HG03135 (cell line): ENCODE measurements at regions not wholly inside any gene's neighbourhood (a gene's known extent, or its start where the extent isn't known, plus 50 kb on each side); places are given as distances from the start of the nearest gene placed in this dataset.

Experiments used
- ATAC-seq: cut with Tn5 transposase; IDR thresholded peaks from one replicate; pipeline ENCODE4 v1.9.1; 2021; ENCODE audit warnings: mild to moderate bottlenecking, moderate library complexity; ENCODE audit not compliant: unreplicated experiment

DNA sequence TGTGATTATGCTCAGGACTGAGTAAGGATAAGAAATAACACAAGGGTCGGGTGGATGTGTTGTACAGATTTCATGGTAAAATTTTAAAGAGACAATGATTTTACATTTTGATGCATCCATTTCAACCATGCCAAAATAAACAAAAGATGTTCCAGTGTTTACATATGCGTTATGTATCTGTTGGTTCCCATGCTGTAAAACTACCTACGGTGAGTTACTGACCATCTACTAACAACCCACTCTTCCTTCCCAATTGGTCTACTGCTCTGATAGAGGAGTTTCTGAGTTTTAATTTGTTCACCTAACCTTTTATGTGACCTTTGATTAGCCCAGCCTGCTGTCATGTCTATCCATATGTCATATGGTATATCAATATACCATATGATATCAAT, 1697.1 kb downstream of the MAT2B start:
- ATAC-seq: no peak

DNA sequence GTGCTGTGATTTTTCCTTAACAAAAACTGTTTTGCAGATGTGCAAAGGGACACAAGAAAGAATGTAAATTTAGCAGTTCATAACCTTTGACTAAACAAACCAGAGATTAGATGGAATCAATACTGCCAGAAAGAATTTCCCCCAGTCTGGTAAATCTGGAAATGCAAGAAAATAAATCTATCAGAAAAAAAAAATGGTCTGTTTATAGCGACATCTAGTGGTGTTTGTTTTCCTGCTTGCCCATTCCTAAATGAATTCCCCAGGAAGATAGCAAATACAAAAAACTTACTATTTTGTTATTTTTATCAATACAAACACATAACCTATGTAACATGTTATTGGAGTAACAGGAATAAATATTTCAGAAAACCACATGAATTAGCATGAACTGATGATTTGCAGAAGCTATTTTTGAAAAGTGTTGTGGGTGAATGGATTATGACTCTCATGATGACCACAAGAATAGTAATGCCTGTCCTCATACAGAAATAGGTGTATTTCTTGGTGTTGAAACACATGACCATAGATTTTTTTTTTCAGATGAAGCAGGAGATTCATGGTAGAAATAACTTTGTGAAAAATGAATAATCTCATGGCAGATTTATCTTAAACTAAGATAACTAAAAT, 1703.8 kb downstream of the MAT2B start:
- no peak for ATAC-seq

DNA sequence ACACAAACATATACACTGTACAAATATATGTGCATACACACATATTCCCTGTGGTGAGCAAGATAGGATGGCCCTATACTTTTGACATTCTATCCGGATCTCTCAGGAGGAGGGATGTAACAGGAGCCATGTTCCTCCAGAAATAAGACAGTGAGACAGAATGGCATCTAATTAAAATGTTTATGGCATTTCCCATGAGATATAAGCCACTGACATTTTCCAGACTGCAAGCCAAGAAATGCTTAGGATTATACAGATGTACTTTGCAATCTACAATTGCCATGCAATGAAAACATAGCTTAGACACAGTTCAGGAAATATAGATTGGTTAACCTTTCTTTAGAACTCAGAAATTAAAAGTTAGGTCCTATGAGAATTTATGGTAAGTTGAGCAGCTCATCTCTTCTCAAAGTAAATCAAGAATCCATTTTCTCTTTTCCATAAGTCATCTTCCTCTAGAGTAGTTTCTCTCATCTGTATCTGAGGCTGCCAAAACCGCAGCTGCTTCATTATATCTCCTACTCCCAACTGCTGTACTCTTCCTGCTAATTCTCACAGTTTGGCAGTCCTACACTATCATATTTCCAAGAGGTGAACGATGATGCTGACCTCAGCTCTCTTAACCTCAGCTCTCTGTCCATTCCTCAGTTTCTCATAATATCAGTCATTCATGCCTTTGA, 1719.1 kb downstream of the MAT2B start:
- ATAC-seq: no peak

DNA sequence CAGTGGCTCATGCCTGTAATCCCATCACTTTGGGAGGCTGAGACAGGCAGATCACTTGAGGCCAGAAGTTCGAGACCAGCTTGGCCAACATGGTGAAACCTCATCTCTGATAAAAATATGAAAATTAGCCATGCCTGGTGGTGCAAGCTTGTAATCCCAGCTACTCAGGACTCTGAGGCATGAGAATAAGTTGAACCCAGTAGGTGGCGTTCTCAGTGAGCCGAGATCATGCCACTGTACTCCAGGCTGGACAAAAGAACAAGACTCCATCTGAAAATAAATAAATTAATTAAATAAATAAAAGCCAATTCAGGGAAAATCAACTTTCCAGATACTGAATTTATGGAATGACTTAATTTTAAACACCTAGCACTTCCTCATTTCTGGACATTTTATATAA, 1722.1 kb downstream of the MAT2B start:
- ATAC-seq: no peak

DNA sequence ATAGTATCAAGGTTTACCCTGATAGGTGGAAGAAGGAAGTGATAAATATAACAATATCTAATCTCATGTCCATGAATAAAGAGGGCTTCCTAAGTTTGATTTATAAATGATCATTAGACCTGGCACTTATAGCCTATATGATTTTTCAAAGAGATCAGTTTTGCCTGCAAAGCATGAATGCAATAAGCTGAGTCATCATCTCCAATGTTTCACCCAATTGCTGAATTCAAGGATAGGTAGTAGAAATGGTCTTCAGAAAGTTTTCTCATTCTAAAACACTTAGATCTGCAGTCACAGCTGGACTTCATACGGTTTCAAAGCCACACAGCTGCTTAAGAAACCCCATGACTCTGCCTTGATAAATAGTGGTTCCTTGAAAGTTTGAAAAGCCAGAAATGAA, 1722.8 kb downstream of the MAT2B start:
- ATAC-seq: no peak

DNA sequence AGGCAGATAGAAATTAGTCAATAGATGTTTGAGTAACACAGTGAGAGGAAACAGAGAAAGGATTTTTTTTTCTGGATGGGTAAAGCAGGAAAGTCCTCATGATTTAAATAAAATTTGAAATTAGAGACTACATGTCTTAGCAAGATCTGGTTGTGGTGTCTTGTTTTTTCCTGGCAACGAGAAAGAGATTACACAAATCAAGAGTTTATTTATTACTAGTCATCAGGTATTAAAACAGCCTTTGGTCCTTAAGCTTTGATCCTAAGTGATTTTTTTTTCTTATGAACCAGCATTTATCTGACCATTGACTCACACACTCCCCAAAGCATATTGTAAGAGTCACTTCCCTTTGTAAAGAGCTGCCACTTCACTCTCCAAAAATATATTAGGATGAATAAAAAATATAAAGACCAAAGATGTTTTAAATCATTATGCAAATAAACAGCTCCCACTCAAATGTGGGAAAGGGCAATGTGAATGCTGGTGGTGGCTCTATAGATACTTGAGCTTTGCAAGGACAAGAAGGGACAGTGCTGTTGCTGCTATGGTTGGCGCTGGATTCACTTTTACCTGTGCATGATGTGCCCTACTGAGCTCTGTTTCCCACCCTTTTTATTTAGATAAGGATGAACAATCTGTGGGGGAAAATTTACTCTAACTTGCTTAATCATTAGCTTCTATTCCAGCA, 1726.5 kb downstream of the MAT2B start:
- no peak for ATAC-seq

DNA sequence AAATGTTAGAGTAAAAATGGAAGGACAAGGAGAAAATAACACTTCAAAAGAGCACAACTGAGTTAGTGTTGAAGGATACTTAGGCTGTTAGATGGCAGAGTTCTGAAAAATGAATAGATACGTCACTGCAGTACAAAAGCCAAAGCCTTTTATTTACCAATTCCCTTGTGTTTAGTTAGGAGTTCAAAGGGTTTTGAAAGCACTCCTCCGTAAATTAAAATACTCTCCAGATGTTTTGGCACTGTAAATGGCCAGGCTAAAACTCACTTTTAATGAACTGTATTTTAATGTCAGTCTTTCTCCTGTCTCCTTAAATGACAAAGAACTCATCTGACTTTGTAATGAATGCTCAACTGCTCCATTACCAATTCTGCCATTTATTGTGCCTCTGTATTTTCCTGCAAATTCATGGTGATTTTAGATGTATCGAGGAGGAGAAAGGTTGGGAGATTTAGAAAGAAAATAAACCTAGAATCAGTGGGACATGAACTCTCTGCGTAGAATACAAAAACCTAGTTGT, 1727.2 kb downstream of the MAT2B start:
- ATAC-seq: no peak

DNA sequence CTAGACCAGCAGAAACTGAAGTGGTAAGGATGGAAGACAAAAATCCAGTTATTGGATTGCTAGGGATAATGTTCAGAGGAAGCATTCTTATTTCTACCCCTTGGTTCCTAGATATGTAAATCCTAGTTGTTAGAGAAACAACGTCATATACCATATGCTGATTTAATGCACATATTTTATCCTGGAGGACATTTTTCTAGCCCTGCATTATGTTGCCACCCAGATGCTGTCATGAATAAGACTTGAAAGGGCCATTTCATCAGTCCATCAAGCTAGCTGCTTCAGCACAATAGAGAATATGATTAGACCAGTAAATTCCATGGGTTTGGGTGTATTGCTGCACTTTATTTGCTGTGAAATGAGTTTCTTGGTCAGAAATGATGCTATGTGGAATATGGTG, 1736.4 kb downstream of the MAT2B start:
- no peak for ATAC-seq

DNA sequence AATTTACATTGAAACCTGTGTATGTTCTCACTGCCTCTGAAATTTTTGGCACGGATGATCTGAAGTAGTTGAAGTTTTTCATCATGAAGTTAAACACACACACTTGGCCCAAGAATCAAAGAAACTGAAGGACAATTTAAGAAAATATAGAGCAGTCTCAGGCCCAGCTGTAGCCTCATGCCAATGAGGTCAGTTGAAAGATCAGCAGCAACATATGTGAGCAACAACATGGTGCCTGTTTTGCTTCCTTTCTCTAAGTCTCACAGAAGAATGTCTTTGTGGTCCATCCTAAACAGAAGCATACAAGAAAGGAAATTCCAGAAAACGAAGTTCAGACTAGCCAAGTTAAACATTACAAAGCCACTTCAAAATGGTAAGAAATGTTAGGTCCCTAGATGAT, 1737.2 kb downstream of the MAT2B start:
- ATAC-seq: no peak

DNA sequence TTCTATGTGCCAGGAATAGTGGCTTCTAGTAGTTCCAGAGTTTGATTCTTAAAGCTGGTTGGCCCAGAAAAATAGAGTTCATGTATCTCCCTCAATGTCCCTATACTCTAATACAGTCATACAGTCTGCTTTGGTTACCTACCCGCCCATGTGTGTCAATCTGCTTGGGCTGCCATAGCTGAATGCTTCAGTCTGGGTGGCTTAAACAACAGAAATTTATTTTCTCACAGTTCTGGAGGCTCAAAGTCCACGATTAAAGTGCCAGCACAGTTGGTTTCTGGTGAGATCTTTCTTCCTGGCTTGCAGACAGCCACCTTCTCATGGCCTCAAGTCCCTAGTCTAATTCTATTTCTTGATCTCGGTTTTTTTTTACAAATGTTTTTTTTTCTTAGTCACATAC, 1739.0 kb downstream of the MAT2B start:
- ATAC-seq: no peak

DNA sequence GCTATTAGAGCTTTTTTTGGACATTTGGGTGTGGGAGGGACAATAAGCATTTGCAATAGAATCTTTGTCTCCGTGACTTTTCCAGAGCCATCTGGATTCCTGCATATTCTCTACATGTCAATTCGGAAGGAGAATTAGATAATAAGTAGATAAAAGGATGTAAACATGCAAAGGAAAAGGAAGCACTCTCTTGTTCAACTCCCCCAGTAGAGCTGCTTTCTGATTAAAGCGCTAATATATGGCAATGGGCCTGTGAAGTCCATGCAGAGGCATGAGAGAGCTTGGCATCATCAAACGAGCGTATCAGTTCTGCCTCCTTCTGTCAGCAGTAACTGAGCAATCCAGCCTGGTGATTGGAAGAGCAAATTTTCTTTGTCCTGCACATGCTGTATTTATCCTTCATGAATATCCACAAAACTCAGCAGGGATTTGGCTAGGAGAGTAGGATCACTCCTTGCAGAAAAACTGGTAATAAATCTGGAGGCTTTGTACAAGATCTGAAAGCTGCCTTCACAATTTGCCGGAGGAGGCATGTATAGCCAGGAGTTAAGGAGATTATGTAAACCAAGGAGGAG, 1752.9 kb downstream of the MAT2B start:
- ATAC-seq: no peak

DNA sequence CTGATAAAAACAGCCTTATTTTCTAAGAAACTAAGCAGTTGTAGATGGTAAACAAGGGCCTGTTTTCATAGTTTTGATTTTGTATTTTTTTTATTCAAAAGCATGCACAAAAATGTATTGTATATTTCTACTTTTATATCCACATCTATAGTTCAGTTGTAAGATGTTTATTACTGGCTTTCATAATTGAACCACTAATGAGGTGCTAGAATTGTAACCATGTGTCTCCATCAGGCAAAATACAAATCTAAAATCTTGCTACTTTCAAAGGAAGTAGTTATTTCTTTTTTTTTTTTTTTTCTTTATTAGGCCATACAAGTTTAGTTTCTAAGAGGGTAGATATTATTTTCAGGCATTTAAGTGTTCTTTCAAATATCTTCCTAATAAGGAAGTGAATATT, 1755.0 kb downstream of the MAT2B start:
- ATAC-seq: no peak

DNA sequence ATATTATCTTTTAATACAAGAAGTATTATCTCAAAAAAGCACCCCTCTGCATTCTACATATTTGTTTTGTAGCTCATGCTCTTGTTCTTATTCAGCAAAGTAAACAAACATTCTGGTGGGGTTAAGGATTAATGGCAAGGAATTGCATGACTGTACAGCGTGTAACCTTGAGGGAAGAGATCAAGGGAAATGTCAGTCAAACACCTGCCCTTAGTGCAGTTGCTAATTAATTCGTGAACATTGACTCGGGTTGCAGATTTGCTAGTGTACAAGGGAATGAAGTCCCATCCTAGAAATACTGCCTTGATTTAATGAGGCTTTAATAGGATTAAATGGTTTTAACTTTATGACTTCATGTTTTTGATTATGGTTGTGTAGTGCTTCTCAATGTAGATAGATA, 1758.1 kb downstream of the MAT2B start:
- ATAC-seq: no peak

DNA sequence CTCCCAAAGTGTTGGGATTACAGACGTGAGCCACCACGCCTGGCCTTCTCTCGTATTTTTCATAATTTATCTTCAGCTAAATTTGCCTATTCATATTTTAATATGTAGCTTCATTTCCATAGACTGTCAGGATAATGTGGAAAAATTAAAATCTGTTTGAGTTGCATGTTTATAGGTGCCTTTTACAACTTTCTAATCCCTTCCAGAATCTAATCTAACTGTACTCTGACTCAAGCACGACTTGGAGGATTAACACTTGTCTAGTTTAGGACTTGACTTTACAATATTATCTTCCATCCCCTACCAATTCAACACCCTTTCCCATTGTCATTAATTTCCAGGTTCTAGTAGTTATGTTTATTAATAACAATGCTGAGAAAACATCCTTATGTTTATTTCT, 1761.5 kb downstream of the MAT2B start:
- no peak for ATAC-seq

DNA sequence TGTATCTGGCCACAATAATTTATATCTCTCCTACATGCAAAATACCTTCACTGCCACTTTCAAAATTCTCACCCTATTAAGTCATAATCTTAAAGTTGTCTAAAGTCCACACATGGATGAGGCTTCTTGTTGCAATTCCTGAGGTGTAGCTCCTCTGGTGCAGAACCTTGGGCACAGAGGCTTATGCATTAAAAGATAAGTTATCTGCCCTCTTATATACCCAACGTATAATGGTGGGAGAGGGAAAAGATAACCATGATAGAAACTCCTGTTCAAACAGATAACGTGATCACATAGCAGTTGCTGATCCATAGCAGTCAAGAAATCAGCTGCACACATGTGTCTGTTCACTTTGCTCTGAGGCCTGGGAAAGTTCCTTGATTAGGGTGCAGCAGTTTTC, 1767.0 kb downstream of the MAT2B start:
- no peak for ATAC-seq

DNA sequence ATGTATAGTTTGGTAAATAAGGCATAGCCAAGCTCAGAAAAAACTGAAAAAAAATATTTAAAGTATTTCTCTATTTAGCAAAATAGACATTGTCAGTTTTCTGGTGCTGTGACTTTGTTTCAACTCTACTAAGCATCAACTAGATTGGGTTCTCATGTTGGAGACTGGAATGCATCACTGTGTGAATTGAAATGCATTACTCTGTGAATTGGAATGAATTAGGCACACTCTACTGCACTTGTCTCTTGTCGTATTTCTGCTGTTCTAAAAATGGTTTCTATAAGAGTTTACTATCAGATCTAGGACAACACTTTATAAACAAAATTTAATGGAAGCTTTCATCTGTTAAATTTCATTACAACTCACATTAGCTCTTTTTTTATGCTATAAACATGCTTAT, 1772.2 kb downstream of the MAT2B start:
- ATAC-seq: no peak

DNA sequence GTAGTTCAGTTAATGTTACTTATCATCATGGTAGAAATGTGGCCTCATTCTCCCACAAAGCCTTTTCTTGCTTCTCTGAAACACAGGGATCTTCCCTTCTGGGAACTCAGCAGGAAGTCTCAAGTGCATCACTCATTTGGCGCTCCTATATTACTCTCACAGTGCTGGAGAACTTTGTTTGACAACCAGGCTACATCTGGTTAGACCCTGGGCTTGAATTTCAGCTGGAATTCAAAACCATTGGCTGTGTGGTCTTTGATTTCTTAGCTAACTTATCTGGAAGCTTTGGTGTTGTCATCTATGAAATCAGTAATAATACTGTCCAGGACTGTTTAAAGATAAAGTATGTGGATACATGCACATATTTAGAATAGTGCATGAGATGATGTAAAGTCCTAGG, 1777.1 kb downstream of the MAT2B start:
- ATAC-seq: no peak

DNA sequence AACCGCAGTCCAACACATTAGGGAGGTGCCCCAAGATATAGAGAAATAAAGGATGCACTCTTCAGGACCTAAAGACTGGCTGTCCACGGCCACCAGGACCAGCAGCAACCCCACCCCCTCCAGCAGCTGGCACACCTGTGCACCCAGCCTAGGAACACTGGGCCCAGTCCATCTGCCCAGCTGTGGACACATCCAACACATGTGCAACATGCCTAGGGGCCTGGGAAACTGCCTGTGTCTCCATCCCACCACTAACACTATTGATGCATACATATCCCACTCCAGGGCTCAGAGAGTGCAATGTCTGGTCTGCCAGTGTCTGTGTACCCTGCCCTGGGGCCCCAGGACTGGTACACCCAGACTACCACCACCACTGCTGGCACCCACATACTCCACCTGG, 1781.3 kb downstream of the MAT2B start:
- ATAC-seq: no peak

DNA sequence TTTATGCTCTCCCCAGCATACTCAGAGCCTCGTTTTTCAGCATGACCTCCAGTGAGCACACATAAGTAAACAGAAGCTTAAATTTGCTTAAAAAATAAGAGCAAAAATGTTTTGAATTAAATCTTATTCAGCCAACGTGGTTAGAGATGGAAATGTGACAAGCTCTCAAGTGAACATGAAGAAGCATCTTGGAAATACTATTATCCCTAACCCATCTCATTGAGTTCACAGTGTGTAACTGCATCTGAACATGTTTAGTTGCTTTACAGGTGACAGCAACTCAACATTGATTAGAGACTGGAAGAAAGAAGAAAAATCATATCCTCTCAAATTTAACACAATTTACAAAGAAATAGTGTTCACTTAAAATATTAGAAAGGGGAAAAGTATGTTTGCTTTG, 1785.1 kb downstream of the MAT2B start:
- no peak for ATAC-seq

DNA sequence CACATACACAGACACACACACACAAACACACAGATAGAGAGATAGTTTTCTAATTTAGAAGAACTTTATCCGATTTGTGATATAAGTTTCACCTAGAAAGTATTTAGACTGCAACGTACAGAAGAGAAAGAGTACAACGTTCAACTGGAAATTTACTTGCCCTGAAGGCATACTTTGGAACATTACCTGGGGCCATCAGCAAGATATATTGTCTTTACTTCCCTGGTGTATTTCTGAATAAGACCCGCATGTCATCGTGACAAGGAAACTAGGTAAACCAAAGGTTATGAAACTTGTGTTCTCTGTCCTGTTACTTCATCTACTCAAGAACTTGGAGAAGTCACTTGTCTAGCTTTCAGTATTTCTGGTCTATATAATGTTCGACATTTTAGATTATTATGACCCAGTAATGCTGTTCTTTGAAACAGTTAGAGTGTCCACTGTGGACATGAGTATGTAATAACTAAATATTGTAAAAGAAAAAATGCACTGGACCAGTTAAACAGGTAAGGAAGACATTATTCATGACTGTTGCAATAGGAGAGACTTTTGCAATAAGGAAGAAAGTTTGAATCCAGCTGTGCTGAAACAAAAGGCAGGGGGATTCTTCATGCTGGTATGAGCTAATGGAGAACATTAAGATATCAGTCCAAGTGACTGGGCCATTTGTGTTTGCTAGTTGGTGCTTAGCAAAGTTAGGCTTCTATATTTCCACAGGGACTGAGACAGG, 1791.1 kb downstream of the MAT2B start:
- no peak for ATAC-seq

DNA sequence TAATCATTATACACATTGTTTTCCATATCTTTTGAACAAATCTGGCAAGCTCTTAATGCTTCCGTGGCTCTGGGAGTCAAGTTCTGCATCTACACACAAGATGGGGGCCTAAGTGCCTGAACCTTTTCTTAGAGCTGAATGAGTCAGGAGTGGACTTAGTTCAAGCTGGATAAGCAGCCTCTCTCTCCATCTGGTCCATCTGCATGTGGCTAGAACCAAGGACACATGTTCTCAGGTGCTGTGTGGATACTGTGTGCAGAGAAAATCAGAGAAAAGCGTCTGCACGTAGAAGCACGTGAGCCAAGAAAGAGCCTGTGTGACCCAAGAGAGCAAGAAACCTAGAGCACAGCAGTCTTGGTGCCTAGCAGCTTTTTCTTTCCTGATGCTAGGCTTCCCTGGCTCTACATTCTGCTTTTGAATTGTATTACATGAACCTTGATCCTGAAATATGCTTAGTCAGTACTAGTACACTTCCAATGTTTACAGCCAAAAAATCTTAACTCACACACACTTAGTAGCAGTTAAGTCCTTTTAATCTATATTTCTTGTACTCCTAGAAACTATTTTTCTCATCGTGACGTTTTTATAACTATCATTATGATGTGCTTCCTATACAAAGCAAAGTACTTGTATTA, 1798.9 kb downstream of the MAT2B start:
- ATAC-seq: no peak
